Smooth muscle cell (in vitro differentiated cells): ENCODE measurements at regions not wholly inside any gene's neighbourhood (a gene's known extent, or its start where the extent isn't known, plus 50 kb on each side); places are given as distances from the start of the nearest gene placed in this dataset.

Experiments
- DNase-seq: peaks from one replicate; lab custom pipeline; 2025; ENCODE audit not compliant: unreplicated experiment; lab: John Stamatoyannopoulos, UW
- H2AFZ ChIP-seq: fragments of 200-600 bp; sonication (generic); 2 replicates; pipeline ENCODE4 v1.6.0; 2016; ENCODE audit warnings: antibody characterized with exemption, low read depth, mild to moderate bottlenecking
- H3F3A ChIP-seq: fragments of 200-600 bp; sonication (generic); 2 replicates; pipeline ENCODE4 v1.6.0; 2017; ENCODE audit warnings: antibody characterized with exemption, low read depth
- H3K27ac ChIP-seq: fragments of 200-600 bp; sonication (generic); 2 replicates; pipeline ENCODE4 v1.5.1; 2016; ENCODE audit warnings: low read depth, mild to moderate bottlenecking
- H3K27me3 ChIP-seq: fragments of 200-600 bp; sonication (generic); 2 replicates; pipeline ENCODE4 v1.6.1; 2016; ENCODE audit warnings: low read depth, mild to moderate bottlenecking
- H3K36me3 ChIP-seq: fragments of 200-600 bp; sonication (generic); 2 replicates; pipeline ENCODE4 v1.5.1; 2016; ENCODE audit warnings: low read depth
- H3K4me1 ChIP-seq: fragments of 200-600 bp; sonication (generic); 2 replicates; pipeline ENCODE4 v1.5.1; 2016; ENCODE audit warnings: low read depth
- H3K4me2 ChIP-seq: fragments of 200-600 bp; sonication (generic); 2 replicates; pipeline ENCODE4 v1.6.0; 2016; ENCODE audit warnings: mild to moderate bottlenecking
- H3K4me3 ChIP-seq: fragments of 200-600 bp; sonication (generic); 2 replicates; pipeline ENCODE4 v1.5.1; 2016; ENCODE audit warnings: mild to moderate bottlenecking
- H3K79me2 ChIP-seq: fragments of 200-600 bp; sonication (generic); 2 replicates; pipeline ENCODE4 v1.6.0; 2016; ENCODE audit warnings: low read depth, mild to moderate bottlenecking
- H3K9ac ChIP-seq: fragments of 200-600 bp; sonication (generic); 2 replicates; pipeline ENCODE4 v1.6.0; 2016; ENCODE audit warnings: low read depth
- H3K9me3 ChIP-seq: fragments of 200-600 bp; sonication (generic); replicated peaks from 2 replicates; pipeline ENCODE4 v1.5.1; 2016; ENCODE audit warnings: low read depth
- H4K20me1 ChIP-seq: fragments of 200-600 bp; sonication (generic); 2 replicates; pipeline ENCODE4 v1.6.0; 2016; ENCODE audit warnings: low read depth
- CTCF ChIP-seq: fragments of 200-600 bp; sonication (generic); IDR thresholded peaks from 2 replicates; pipeline ENCODE4 v1.5.1; 2017; ENCODE audit warnings: borderline replicate concordance, mild to moderate bottlenecking, antibody characterized with exemption; ENCODE audit not compliant: insufficient read depth, poor library complexity, severe bottlenecking
- WGBS: methylation state at CpG from one replicate; pipeline ENCODE4 v1.1.7; 2016; ENCODE audit warnings: low lambda C conversion rate; 5-methylcytosine and 5-hydroxymethylcytosine counted together

- Histone ChIP-seq H3K4me3 (no peak overlapping the region), H4K20me1 (no peaks in the 10 kb centered on the region), H2AFZ (no peak overlapping the region), H3K9ac (no peak overlapping the region), H3F3A (no peaks in the 10 kb centered on the region), H3K4me2 (no peak overlapping the region), H3K27ac (no peak overlapping the region), H3K27me3 (peaks cover 4% of the 10 kb centered on the region), H3K9me3 (no peaks in the 10 kb centered on the region), H3K79me2 (no peaks in the 10 kb centered on the region), H3K4me1 (no peaks in the 10 kb centered on the region), H3K36me3 (no peaks in the 10 kb centered on the region)
- TF ChIP-seq CTCF: no peak
- WGBS: 88% methylated on average over 4 of the region's 4 CpGs
- DNase-seq: no peak
These were observed 68.1 kb downstream of the HTR5A start for GRCh38 chr7:155138204-155138603.

- H2AFZ ChIP-seq: no peak overlapping the region
- no peaks in the 10 kb centered on the region for H3F3A ChIP-seq
- H3K27me3 ChIP-seq: peaks cover 4% of the 10 kb centered on the region
- no peaks in the 10 kb centered on the region for H3K9me3 ChIP-seq
- H3K4me2 ChIP-seq: no peak overlapping the region
- H3K36me3 ChIP-seq: no peaks in the 10 kb centered on the region
- H3K4me3 ChIP-seq: no peak overlapping the region
- no peak overlapping the region for H3K27ac ChIP-seq
- no peak overlapping the region for H3K9ac ChIP-seq
- H4K20me1 ChIP-seq: no peaks in the 10 kb centered on the region
- TF ChIP-seq CTCF: no peak
- 57% methylated on average over 5 of the region's 5 CpGs for WGBS
- no peak for DNase-seq
- H3K79me2 ChIP-seq: no peaks in the 10 kb centered on the region
- no peaks in the 10 kb centered on the region for H3K4me1 ChIP-seq
These were observed 71.4 kb downstream of the HTR5A start for GRCh38 chr7:155141562-155141961.

GRCh38 chr7:155143381-155143780 is 73.3 kb downstream of the HTR5A start:
- no peaks in the 10 kb centered on the region for H3K9me3 ChIP-seq
- H3K4me1 ChIP-seq: no peaks in the 10 kb centered on the region
- no peaks in the 10 kb centered on the region for H3F3A ChIP-seq
- no peak for TF ChIP-seq CTCF
- no peak overlapping the region for H3K27ac ChIP-seq
- no peak overlapping the region for H3K9ac ChIP-seq
- no peak overlapping the region for H3K4me2 ChIP-seq
- H4K20me1 ChIP-seq: no peaks in the 10 kb centered on the region
- H3K27me3 ChIP-seq: peaks cover 4% of the 10 kb centered on the region
- no peak overlapping the region for H2AFZ ChIP-seq
- DNase-seq: no peak
- H3K36me3 ChIP-seq: no peaks in the 10 kb centered on the region
- 86% methylated on average over 9 of the region's 9 CpGs for WGBS
- no peaks in the 10 kb centered on the region for H3K79me2 ChIP-seq
- no peak overlapping the region for H3K4me3 ChIP-seq

- WGBS: 77% methylated on average over 6 of the region's 6 CpGs
- Histone ChIP-seq H3K4me1 (no peaks in the 10 kb centered on the region), H3F3A (no peaks in the 10 kb centered on the region), H3K9ac (no peak overlapping the region), H3K4me3 (no peak overlapping the region), H3K79me2 (no peaks in the 10 kb centered on the region), H3K36me3 (no peaks in the 10 kb centered on the region), H3K9me3 (no peaks in the 10 kb centered on the region), H3K4me2 (no peak overlapping the region), H2AFZ (no peak overlapping the region), H3K27me3 (peaks cover 4% of the 10 kb centered on the region), H4K20me1 (no peaks in the 10 kb centered on the region), H3K27ac (no peak overlapping the region)
- no peak for DNase-seq
- no peak for TF ChIP-seq CTCF
These were observed 74.2 kb downstream of the HTR5A start for GRCh38 chr7:155144371-155144770.
